HG03175 (cell line): ENCODE measurements at regions not wholly inside any gene's neighbourhood (a gene's known extent, or its start where the extent isn't known, plus 50 kb on each side); places are given as distances from the start of the nearest gene placed in this dataset.
"Not testable (repeated sequence)": the region's sequence is repeated elsewhere in the genome, so short reads cannot be mapped to it uniquely, and the experiment has no call there.

Experiments
- ATAC-seq: cut with Tn5 transposase; IDR thresholded peaks from one replicate; pipeline ENCODE4 v1.9.1; 2021; ENCODE audit warnings: mild to moderate bottlenecking, moderate library complexity; ENCODE audit not compliant: unreplicated experiment

- no peak for ATAC-seq
Observed at GRCh38 chr16:87007907-87008306, 309.3 kb downstream of the C16orf95 start.

GRCh38 chr16:87008664-87009063 is 308.5 kb downstream of the C16orf95 start:
- ATAC-seq = no peak

- ATAC-seq = no peak
Observed at GRCh38 chr16:87012954-87013938, 303.9 kb downstream of the C16orf95 start.

- ATAC-seq = no peak
Observed at GRCh38 chr16:87014112-87014511, 303.1 kb downstream of the C16orf95 start.

- ATAC-seq = no peak
Observed at GRCh38 chr16:87015021-87015420, 302.2 kb downstream of the C16orf95 start.

GRCh38 chr16:87016046-87017035 is 300.9 kb downstream of the C16orf95 start:
- ATAC-seq = no peak

- no peak for ATAC-seq
Observed at GRCh38 chr16:87017371-87018012, 299.7 kb downstream of the C16orf95 start.

- ATAC-seq = no peak
Observed at GRCh38 chr16:87025676-87026075, 291.5 kb downstream of the C16orf95 start.

GRCh38 chr16:87027056-87027616 is 290.1 kb downstream of the C16orf95 start:
- ATAC-seq = no peak

GRCh38 chr16:87028481-87029320 is 288.5 kb downstream of the C16orf95 start:
- ATAC-seq = no peak

GRCh38 chr16:87032554-87032953 is 284.6 kb downstream of the C16orf95 start:
- ATAC-seq = no peak

GRCh38 chr16:87033021-87033471 is 284.1 kb downstream of the C16orf95 start:
- ATAC-seq = no peak

GRCh38 chr16:87033541-87034300 is 283.5 kb downstream of the C16orf95 start:
- no peak for ATAC-seq

GRCh38 chr16:87034317-87034716 is 282.9 kb downstream of the C16orf95 start:
- no peak for ATAC-seq

GRCh38 chr16:87035053-87035452 is 282.1 kb downstream of the C16orf95 start:
- ATAC-seq = no peak

- no peak for ATAC-seq
Observed at GRCh38 chr16:87037012-87037411, 280.2 kb downstream of the C16orf95 start.

GRCh38 chr16:87038528-87038927 is 278.7 kb downstream of the C16orf95 start:
- ATAC-seq = not testable (repeated sequence)

- ATAC-seq = no peak
Observed at GRCh38 chr16:87040169-87041117, 276.7 kb downstream of the C16orf95 start.
